ENCODE measurements at regions not wholly inside any gene's neighbourhood (a gene's known extent, or its start where the extent isn't known, plus 50 kb on each side); places are given as distances from the start of the nearest gene placed in this dataset.
A peak's percentile ranks its signal among the peaks of the same experiment; 100 is the strongest.

GRCh38 chr10:31644931-31645633, 283.5 kb downstream of the ARHGAP12 start:
- Histone ChIP-seq H3F3A (ENCODE audit: low read length, unreplicated experiment) (no peaks in the 10 kb centered on the region), H3K9me2 (replicated peaks; ENCODE audit: low read length) (no peaks in the 10 kb centered on the region), H3K79me2 (ENCODE audit: low read length) (no peaks in the 10 kb centered on the region), H3K27me3 (ENCODE audit: low read length) (no peaks in the 10 kb centered on the region), H3K4me2 (ENCODE audit: low read length) (no peak overlapping the region), H3K9ac (ENCODE audit: low read length) (no peak overlapping the region), H3K4me3 (ENCODE audit: low read length) (no peak overlapping the region), H3K4me1 (ENCODE audit: insufficient read depth, low read length) (peaks cover 8% of the 10 kb centered on the region; the same call in 1 of the 2 replicates), H3K27ac (ENCODE audit: low read length) (no peak overlapping the region), H2AFZ (ENCODE audit: low read length) (no peak overlapping the region), H3K9me3 (ENCODE audit: low read length) (no peaks in the 10 kb centered on the region), H4K20me1 (ENCODE audit: low read length) (no peaks in the 10 kb centered on the region), H3K36me3 (ENCODE audit: low read depth, low read length) (no peaks in the 10 kb centered on the region)
- no TSS peak for BruUV-seq (replicated peaks)
- CTCF ChIA-PET, result no interaction called here
- DNase-seq (no peak), ATAC-seq (no peak)
- no peak for TF ChIP-seq EZH2 (IDR thresholded peaks at IDR 0.05; ENCODE audit: low read length, unreplicated experiment)
- TF ChIP-seq, protein P1, sequence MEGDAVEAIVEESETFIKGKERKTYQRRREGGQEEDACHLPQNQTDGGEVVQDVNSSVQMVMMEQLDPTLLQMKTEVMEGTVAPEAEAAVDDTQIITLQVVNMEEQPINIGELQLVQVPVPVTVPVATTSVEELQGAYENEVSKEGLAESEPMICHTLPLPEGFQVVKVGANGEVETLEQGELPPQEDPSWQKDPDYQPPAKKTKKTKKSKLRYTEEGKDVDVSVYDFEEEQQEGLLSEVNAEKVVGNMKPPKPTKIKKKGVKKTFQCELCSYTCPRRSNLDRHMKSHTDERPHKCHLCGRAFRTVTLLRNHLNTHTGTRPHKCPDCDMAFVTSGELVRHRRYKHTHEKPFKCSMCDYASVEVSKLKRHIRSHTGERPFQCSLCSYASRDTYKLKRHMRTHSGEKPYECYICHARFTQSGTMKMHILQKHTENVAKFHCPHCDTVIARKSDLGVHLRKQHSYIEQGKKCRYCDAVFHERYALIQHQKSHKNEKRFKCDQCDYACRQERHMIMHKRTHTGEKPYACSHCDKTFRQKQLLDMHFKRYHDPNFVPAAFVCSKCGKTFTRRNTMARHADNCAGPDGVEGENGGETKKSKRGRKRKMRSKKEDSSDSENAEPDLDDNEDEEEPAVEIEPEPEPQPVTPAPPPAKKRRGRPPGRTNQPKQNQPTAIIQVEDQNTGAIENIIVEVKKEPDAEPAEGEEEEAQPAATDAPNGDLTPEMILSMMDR (conservative IDR thresholded peaks at IDR 0.05; ENCODE audit: low read depth, low read length), result no peak
- TF ChIP-seq EZH2phosphoT487 (IDR thresholded peaks at IDR 0.05; ENCODE audit: borderline replicate concordance, low read length), result no peak
- intact Hi-C loops (cut with micrococcal nuclease), result no loop called here
- POLR2A ChIA-PET (ENCODE audit: unreplicated experiment), result no interaction called here

DNA sequence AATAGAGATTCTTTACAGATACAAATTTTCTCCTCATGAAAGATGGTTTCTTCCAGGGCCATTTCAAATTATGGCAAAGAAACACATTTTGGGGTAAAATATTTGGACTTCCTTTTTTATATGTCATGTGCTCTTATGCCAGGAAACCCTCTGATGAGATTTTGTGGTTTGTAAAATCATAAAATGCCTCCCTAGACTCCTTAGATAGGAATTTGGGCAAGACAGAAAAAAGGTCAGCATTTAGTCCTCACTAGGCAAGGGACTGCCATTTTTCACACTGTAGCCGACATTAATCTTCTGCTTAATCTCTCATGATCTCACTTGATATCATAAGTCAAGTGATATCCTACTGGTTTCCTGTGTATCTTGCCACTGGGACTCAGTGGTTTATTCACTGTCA, 286.4 kb downstream of the ARHGAP12 start:
- Histone ChIP-seq H3K9me2 (replicated peaks; ENCODE audit: low read length) (no peaks in the 10 kb centered on the region), H3K36me3 (ENCODE audit: low read depth, low read length) (no peaks in the 10 kb centered on the region), H3K9me3 (ENCODE audit: low read length) (no peaks in the 10 kb centered on the region), H3K4me3 (ENCODE audit: low read length) (no peak overlapping the region), H3K27ac (ENCODE audit: low read length) (no peak overlapping the region), H3K9ac (ENCODE audit: low read length) (no peak overlapping the region), H3K4me2 (ENCODE audit: low read length) (no peak overlapping the region), H3K79me2 (ENCODE audit: low read length) (no peaks in the 10 kb centered on the region), H3K27me3 (ENCODE audit: low read length) (no peaks in the 10 kb centered on the region), H3K4me1 (ENCODE audit: insufficient read depth, low read length) (peaks cover 5% of the 10 kb centered on the region; the same call in 1 of the 2 replicates), H4K20me1 (ENCODE audit: low read length) (no peaks in the 10 kb centered on the region), H2AFZ (ENCODE audit: low read length) (no peak overlapping the region), H3F3A (ENCODE audit: low read length, unreplicated experiment) (no peaks in the 10 kb centered on the region)
- DNase-seq, result no peak
- no peak for ATAC-seq
- POLR2A ChIA-PET (ENCODE audit: unreplicated experiment), result no interaction called here
- BruUV-seq (replicated peaks), result no TSS peak
- intact Hi-C loops (cut with micrococcal nuclease), result no loop called here
- CTCF ChIA-PET, result no interaction called here
- TF ChIP-seq EZH2phosphoT487 (IDR thresholded peaks at IDR 0.05; ENCODE audit: borderline replicate concordance, low read length), result no peak
- TF ChIP-seq, protein P1 (conservative IDR thresholded peaks at IDR 0.05; ENCODE audit: low read depth, low read length), result no peak
- TF ChIP-seq EZH2 (IDR thresholded peaks at IDR 0.05; ENCODE audit: low read length, unreplicated experiment), result no peak

DNA sequence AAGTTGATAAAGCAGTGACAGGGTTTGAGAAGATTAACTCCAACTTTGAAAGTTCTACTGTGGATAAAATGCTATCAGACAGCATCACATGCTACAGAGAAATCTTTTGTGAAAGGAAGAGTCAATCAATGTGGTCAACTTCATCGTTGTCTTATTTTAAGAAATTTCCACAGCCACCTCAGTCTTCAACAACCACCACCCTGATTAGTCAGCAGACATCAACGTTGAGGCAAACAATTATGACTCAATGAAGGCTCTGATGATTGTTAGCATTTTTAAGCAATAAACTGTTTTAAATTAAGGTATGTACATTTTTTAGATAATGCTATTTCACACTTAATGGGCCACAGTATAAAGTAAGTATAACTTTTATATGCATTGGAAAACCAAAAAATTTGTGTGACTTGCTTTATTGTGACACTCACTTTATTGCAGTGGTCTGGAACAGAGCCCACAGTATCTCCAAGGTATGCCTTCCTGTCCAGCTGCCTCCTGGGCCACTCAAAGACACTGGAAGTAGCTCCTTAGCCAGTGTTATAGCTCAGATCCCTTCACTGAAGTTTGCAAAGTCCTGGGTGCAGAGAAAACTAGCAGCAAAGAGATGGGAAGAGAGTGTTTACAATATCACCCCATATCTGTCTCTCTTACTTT, 293.1 kb downstream of the ARHGAP12 start:
- peak; percentile 37 for ATAC-seq
- Histone ChIP-seq H3K4me2 (ENCODE audit: low read length) (no peak overlapping the region), H3K36me3 (ENCODE audit: low read depth, low read length) (no peaks in the 10 kb centered on the region), H2AFZ (ENCODE audit: low read length) (no peak overlapping the region), H3K4me1 (ENCODE audit: insufficient read depth, low read length) (peaks cover 10% of the 10 kb centered on the region; the same call in 1 of the 2 replicates), H3K79me2 (ENCODE audit: low read length) (no peaks in the 10 kb centered on the region), H3K4me3 (ENCODE audit: low read length) (no peak overlapping the region), H3K27ac (ENCODE audit: low read length) (no peak overlapping the region), H3F3A (ENCODE audit: low read length, unreplicated experiment) (no peaks in the 10 kb centered on the region), H3K9ac (ENCODE audit: low read length) (no peak overlapping the region), H3K9me2 (replicated peaks; ENCODE audit: low read length) (no peaks in the 10 kb centered on the region), H3K9me3 (ENCODE audit: low read length) (no peaks in the 10 kb centered on the region), H4K20me1 (ENCODE audit: low read length) (no peaks in the 10 kb centered on the region), H3K27me3 (ENCODE audit: low read length) (no peaks in the 10 kb centered on the region)
- no TSS peak for BruUV-seq (replicated peaks)
- CTCF ChIA-PET, result no interaction called here
- DNase-seq, result peak; percentile 39
- TF ChIP-seq, protein P1 (conservative IDR thresholded peaks at IDR 0.05; ENCODE audit: low read depth, low read length), result no peak
- TF ChIP-seq EZH2 (IDR thresholded peaks at IDR 0.05; ENCODE audit: low read length, unreplicated experiment), result no peak
- no peak for TF ChIP-seq EZH2phosphoT487 (IDR thresholded peaks at IDR 0.05; ENCODE audit: borderline replicate concordance, low read length)
- intact Hi-C loops (cut with micrococcal nuclease), result no loop called here
- POLR2A ChIA-PET (ENCODE audit: unreplicated experiment), result no interaction called here

All from PC-3 (cell line).